Erythroblast (primary cell): ENCODE measurements at regions not wholly inside any gene's neighbourhood (a gene's known extent, or its start where the extent isn't known, plus 50 kb on each side); places are given as distances from the start of the nearest gene placed in this dataset.

ENCODE experiments used
- GATA1 ChIP-seq: IDR thresholded peaks from 2 replicates; pipeline ENCODE4 v1.6.1; 2011; ENCODE audit warnings: low read depth, mild to moderate bottlenecking, control low read depth, low read length, moderate library complexity
- POLR2A ChIP-seq: IDR thresholded peaks from 2 replicates; pipeline ENCODE4 v1.6.1; 2011; ENCODE audit warnings: mild to moderate bottlenecking, low read length

DNA sequence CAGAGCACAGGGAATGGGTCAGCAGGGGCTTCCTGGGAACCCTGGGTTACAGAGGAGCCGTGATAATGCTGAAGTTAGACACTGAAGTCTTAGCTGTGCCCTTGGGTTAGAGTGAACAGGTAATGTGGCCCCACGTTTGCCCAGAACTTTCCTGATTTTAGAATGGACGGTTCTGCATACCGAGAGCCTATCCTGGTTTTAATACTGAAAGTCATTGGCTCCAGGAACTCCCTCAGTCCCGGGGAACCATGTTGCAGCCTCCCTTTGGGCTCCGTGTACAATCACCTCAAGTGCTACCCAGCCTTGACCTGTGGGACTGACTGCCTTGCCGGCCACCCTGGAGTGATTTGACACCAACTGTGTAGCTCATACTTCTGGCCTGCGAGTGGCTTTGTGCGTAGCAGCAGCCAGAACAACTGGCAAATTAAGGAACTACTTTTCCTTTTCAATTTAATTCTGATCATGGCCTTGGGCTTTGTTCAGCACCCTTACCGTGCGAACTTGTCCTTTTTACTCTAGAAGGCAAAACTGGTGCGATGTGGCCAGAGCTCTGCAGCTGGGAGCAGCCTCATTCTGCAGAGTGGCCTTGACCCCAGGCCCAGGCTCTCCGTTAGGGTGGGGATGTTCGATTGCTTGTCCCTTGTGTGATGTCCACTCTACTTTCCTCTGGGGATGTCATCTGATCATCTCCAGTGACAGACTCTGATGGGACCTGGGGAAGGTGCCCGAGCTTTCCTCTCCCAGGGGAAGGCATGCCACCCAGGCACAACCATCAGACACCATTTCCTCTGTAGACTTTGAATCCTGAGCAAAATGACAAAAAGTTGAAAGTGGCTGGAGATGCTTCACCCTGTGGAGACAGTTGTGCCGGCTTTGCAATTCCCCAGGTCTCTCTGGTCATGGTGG, 265.9 kb downstream of the GLRX3 start:
- TF ChIP-seq POLR2A = no peak
- no peak for TF ChIP-seq GATA1
